ENCODE measurements at regions not wholly inside any gene's neighbourhood (a gene's known extent, or its start where the extent isn't known, plus 50 kb on each side); places are given as distances from the start of the nearest gene placed in this dataset.
A peak's percentile ranks its signal among the peaks of the same experiment; 100 is the strongest.

DNA sequence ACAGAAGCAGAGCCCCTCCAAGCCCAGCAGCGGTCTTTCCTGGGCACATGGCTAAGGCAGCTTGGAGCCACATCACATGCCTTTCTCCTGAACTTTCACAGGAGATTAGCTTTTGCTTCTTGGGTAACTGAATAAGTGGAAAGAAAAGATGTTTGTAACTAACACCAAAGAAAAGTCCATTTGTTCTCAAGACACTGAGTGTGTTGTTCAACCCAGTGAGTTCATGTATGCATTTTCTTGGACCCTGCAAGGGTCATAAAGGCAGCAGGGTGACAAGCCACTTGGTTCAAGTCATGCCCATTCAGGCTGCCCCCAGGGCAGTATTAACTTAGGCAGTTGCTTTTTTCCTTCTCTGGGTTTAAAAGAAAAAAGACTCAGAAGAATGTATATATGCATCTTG, 203.4 kb downstream of the FAM76B start:
- H3K4me3 ChIP-seq (ENCODE audit: low read depth, low read length) = no peak overlapping the region
- TF ChIP-seq, protein P1, sequence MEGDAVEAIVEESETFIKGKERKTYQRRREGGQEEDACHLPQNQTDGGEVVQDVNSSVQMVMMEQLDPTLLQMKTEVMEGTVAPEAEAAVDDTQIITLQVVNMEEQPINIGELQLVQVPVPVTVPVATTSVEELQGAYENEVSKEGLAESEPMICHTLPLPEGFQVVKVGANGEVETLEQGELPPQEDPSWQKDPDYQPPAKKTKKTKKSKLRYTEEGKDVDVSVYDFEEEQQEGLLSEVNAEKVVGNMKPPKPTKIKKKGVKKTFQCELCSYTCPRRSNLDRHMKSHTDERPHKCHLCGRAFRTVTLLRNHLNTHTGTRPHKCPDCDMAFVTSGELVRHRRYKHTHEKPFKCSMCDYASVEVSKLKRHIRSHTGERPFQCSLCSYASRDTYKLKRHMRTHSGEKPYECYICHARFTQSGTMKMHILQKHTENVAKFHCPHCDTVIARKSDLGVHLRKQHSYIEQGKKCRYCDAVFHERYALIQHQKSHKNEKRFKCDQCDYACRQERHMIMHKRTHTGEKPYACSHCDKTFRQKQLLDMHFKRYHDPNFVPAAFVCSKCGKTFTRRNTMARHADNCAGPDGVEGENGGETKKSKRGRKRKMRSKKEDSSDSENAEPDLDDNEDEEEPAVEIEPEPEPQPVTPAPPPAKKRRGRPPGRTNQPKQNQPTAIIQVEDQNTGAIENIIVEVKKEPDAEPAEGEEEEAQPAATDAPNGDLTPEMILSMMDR (IDR thresholded peaks at IDR 0.05; ENCODE audit: borderline replicate concordance, insufficient read depth, low read depth, low read length) = no peak

DNA sequence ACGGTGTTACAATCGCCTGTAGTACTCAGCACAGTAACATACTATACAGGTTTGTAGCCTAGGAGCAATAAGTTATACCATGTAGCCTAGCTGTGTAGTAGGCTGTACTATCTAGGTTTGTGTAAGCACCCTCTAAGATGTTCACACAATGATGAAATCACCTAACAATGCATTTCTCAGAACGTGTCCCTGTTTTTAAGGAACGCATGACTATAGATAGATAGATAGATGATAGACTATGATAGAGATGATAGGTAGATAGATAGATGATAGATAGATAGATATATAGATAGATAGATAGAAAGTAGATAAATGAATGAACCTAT, 203.9 kb downstream of the FAM76B start:
- H3K4me3 ChIP-seq (ENCODE audit: low read depth, low read length) = no peak overlapping the region
- TF ChIP-seq, protein P1 (IDR thresholded peaks at IDR 0.05; ENCODE audit: borderline replicate concordance, insufficient read depth, low read depth, low read length) = no peak

DNA sequence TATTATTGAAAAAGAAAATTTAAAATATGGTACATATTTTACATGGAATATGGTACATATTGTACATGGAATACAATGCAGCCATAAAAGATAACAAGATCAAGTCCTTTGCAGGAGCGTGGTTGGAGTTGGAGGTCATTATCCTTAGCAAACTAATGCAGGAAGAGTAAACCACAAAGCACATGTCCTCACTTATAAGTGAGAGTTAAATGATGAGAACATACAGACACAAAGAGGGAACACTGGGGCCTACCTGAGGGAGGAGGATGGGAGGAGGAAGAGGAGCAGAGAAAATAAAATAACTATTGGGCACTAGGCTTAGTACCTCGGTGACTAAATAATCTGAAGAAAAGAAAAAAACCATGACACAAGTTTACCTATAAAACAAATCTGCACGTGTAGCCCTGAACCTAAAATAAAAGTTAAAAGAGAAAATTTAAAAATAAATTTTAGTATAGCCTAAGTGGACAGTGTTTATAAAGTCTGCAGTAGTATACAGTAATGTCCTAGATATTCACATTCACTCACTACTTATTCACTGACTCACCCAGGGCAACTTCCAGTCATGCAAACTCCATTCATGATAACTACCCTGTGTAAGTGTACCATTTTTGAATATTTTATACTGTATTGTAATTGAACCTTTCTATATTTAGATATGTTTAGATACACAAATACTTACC, 204.4 kb downstream of the FAM76B start:
- no peak overlapping the region for H3K4me3 ChIP-seq (ENCODE audit: low read depth, low read length)
- TF ChIP-seq, protein P1 (IDR thresholded peaks at IDR 0.05; ENCODE audit: borderline replicate concordance, insufficient read depth, low read depth, low read length) = no peak

DNA sequence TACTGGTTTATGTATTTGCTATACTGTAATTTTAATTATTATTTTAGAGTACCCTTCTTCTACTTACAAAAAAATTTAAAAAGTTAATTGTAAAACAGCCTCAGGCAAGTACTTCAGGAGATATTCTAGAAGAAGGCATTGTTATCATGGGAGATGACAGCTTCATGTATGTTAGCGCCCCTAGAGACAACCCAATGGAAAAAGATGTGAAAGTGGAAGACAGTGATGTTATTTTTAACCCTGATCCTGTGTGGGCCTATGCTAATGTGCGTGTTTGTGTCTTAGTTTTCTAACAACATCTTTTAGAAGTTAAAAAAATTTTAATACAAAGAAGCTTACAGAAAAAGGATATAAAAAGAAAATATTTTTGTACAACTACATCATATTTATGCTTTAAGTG, 205.0 kb downstream of the FAM76B start:
- TF ChIP-seq, protein P1 (IDR thresholded peaks at IDR 0.05; ENCODE audit: borderline replicate concordance, insufficient read depth, low read depth, low read length) = peak; percentile 2; the same call in 1 of the 2 replicates

DNA sequence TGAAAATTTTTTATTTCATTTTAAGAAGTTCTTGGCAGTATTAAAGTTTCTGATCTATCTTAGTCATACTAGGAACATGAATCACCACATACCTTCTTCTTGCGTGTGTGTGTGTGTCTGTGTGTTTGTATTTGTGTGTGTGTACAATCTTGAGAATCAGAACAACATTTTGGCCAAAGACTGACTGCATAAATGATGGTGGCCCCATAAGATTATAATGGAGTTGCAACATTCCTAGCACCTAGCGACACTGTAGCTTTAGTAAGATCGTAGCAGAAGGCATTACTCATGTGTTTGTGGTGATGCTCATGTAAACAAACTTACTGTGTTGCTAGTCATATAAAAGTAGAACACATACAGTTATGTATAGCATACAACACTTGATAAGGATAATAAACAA, 205.4 kb downstream of the FAM76B start:
- H3K4me3 ChIP-seq (ENCODE audit: low read depth, low read length) = no peak overlapping the region
- TF ChIP-seq, protein P1 (IDR thresholded peaks at IDR 0.05; ENCODE audit: borderline replicate concordance, insufficient read depth, low read depth, low read length) = no peak

More for the DNA sequence above, 205.0 kb downstream of the FAM76B start:
- no peak overlapping the region for H3K4me3 ChIP-seq (ENCODE audit: low read depth, low read length)

DNA sequence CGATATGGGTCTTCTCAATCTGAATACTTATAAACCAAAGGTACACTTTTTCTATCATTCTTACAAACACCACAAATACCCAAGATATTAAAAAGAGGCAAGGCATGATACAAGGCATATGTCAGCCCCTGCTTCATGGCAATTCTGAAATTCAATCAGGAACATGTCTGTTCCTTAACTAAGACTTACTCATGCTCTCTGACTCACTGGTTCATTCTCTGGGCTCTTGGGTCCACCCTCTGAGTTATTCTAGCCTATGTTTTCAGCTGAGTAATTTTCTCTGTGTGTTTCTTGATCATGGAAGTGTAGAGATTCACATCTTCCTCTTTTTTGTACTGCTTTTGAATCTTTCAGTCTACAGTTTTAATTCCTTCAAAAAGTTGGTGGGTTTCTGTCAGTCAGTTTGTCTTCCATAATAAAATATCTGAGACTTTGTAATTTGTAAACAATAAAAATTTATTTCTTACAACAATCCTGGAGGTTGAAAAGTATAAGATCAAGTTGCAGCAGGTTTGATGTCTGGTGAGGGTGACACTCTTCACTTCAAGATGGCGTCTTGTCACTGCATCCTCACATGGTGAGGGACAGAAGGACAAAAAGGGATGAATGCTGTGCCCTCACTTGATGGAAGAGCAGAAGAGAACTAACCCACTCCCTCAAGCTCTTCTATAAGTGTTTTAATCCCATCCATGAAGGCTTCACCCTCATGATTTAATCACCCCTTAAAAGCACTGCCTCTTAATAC, 211.7 kb downstream of the FAM76B start:
- H3K4me3 ChIP-seq (ENCODE audit: low read depth, low read length) = no peak overlapping the region
- TF ChIP-seq, protein P1 (IDR thresholded peaks at IDR 0.05; ENCODE audit: borderline replicate concordance, insufficient read depth, low read depth, low read length) = 0 out of 2 replicates have a peak, but pooled peaks have one; percentile 4

Data from GM12875 (cell line).